ENCODE measurements at regions not wholly inside any gene's neighbourhood (a gene's known extent, or its start where the extent isn't known, plus 50 kb on each side); places are given as distances from the start of the nearest gene placed in this dataset.

DNA sequence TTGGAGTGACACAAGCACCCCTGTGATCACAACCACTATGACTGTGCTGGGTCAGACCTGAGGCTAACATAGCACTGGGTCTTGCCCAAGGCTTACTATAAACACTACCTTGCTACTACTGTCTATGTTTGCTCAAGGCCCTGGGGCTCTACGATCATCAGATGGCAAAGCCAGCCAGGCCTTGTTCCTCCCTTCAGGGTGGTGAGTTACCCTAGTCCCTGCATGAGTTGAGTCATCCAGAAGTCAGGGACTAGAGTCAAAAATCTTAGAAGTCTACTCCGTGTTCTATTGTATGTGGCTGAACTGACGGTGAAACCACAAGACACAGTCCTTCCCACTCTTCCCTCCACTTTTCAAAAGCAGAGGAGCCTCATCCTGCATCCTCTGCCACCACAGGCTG is 551.2 kb upstream of the FSIP2 start:
- TF ChIP-seq ARNT (IDR thresholded peaks at IDR 0.05) (no peak), MTF1 (CRISPR knock-in tag; IDR thresholded peaks at IDR 0.05; ENCODE audit: borderline replicate concordance) (no peak), EGR1 (conservative IDR thresholded peaks at IDR 0.05) (no peak), MAZ (CRISPR knock-in tag; conservative IDR thresholded peaks at IDR 0.05 in 1 of 2, IDR thresholded peaks at IDR 0.05 in 1 of 2) (no peak)
- TF ChIP-seq, protein P1, sequence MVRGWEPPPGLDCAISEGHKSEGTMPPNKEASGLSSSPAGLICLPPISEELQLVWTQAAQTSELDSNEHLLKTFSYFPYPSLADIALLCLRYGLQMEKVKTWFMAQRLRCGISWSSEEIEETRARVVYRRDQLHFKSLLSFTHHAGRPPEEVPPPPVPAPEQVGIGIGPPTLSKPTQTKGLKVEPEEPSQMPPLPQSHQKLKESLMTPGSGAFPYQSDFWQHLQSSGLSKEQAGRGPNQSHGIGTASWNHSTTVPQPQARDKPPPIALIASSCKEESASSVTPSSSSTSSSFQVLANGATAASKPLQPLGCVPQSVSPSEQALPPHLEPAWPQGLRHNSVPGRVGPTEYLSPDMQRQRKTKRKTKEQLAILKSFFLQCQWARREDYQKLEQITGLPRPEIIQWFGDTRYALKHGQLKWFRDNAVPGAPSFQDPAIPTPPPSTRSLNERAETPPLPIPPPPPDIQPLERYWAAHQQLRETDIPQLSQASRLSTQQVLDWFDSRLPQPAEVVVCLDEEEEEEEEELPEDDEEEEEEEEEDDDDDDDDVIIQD (CRISPR knock-in tag; IDR thresholded peaks at IDR 0.05): no peak
- TF ChIP-seq, protein P2, sequence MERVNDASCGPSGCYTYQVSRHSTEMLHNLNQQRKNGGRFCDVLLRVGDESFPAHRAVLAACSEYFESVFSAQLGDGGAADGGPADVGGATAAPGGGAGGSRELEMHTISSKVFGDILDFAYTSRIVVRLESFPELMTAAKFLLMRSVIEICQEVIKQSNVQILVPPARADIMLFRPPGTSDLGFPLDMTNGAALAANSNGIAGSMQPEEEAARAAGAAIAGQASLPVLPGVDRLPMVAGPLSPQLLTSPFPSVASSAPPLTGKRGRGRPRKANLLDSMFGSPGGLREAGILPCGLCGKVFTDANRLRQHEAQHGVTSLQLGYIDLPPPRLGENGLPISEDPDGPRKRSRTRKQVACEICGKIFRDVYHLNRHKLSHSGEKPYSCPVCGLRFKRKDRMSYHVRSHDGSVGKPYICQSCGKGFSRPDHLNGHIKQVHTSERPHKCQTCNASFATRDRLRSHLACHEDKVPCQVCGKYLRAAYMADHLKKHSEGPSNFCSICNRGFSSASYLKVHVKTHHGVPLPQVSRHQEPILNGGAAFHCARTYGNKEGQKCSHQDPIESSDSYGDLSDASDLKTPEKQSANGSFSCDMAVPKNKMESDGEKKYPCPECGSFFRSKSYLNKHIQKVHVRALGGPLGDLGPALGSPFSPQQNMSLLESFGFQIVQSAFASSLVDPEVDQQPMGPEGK (CRISPR knock-in tag; IDR thresholded peaks at IDR 0.05; ENCODE audit: borderline replicate concordance): no peak
